Skeletal muscle tissue (tissue), 3 donors: ENCODE measurements at regions not wholly inside any gene's neighbourhood (a gene's known extent, or its start where the extent isn't known, plus 50 kb on each side); places are given as distances from the start of the nearest gene placed in this dataset.

Experiments
- H3K27ac ChIP-seq: one replicate; pipeline ENCODE4 v1.7.0; 2013; ENCODE audit warnings: mild to moderate bottlenecking, low read depth, low read length, inconsistent platforms
- H3K27me3 ChIP-seq, 3 donors: one replicate each; pipeline ENCODE4 v1.7.0; 2013; ENCODE audit warnings: low read length in 3 of 3; ENCODE audit not compliant: control insufficient read depth in 3 of 3, insufficient read depth in 3 of 3
- H3K36me3 ChIP-seq, 3 donors: one replicate each; pipeline ENCODE4 v1.7.0; 2013; ENCODE audit warnings: low read length in 3 of 3; ENCODE audit not compliant: control insufficient read depth in 3 of 3, insufficient read depth in 3 of 3
- H3K4me1 ChIP-seq, 3 donors: one replicate each; pipeline ENCODE4 v1.7.0; 2013; ENCODE audit warnings: low read length in 3 of 3, mild to moderate bottlenecking in 3 of 3; ENCODE audit not compliant: control insufficient read depth in 3 of 3, insufficient read depth in 3 of 3
- H3K4me3 ChIP-seq, 3 donors: one replicate each; pipeline ENCODE4 v1.7.0; 2013; ENCODE audit warnings: low read length in 3 of 3
- H3K9ac ChIP-seq, 3 donors: one replicate each; pipeline ENCODE4 v1.7.0; 2013; ENCODE audit warnings: low read length in 3 of 3, mild to moderate bottlenecking in 3 of 3, moderate library complexity in 2 of 3, low read depth in 1 of 3
- H3K9me3 ChIP-seq, 3 donors: one replicate each; pipeline ENCODE4 v1.7.0; 2013; ENCODE audit warnings: low read length in 3 of 3; ENCODE audit not compliant: control insufficient read depth in 3 of 3
- donor health status: Osteomylitis.

GRCh38 chr3:10747341-10747740 is 68.7 kb upstream of the SLC6A11 start:
- Histone ChIP-seq H3K4me3 (no peak overlapping the region), H3K9ac (no peak overlapping the region), H3K27ac (no peak overlapping the region), H3K27me3 (peaks cover 19 to 34% (median 20%) of the 10 kb centered on the region in 3 donors), H3K36me3 (no peaks in the 10 kb centered on the region), H3K4me1 (no peaks in the 10 kb centered on the region), H3K9me3 (no peaks in the 10 kb centered on the region)

DNA sequence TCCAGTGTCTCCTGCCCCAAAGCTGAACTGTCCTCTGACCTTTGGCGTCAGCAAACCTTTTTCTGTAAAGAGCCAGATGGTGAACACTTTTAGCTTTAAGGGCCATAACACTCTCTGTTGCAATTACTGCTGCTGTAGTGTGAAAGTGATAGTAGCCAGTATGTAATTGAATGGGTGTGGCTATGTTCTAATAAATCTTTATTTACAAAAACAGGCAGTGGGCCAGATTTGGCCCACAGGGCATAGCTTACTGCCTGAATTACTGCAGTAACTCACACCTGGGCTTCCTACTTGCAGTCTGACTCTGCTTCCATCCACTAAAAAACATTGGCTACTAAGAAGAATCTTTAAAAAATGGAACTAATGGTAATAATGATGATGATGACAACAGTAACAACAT is 68.0 kb upstream of the SLC6A11 start:
- peaks cover 17 to 34% (median 20%) of the 10 kb centered on the region in 3 donors for H3K27me3 ChIP-seq
- H3K9me3 ChIP-seq, result no peaks in the 10 kb centered on the region
- H3K36me3 ChIP-seq, result no peaks in the 10 kb centered on the region
- no peak overlapping the region for H3K4me3 ChIP-seq
- no peak overlapping the region for H3K9ac ChIP-seq
- H3K27ac ChIP-seq, result no peak overlapping the region
- H3K4me1 ChIP-seq, result no peaks in the 10 kb centered on the region

DNA sequence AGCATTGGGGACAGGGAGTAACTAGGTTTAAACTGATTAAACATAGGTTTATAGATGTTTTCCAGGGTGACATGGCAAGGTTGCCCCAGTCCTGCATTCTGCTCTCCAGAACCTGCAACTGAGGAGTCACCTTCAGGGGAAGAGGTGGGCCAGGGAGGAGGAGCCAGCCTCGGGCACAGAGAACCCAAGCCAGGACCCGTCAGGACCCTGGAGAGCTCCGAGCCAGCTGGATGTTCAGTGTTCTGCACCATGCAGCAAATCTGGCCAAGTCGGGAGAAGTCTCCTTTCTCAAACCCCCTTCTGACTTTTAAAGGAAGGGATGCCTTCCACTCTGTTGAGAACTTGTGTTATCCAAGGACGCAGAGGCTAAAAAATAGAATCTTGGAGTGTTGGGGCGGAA is 62.1 kb upstream of the SLC6A11 start:
- Histone ChIP-seq H3K9me3 (no peaks in the 10 kb centered on the region), H3K4me3 (no peak overlapping the region), H3K9ac (no peak overlapping the region), H3K36me3 (no peaks in the 10 kb centered on the region), H3K27ac (no peak overlapping the region), H3K4me1 (no peaks in the 10 kb centered on the region), H3K27me3 (peaks cover 16 to 29% (median 27%) of the 10 kb centered on the region in 3 donors)

GRCh38 chr3:10756546-10756945 is 59.5 kb upstream of the SLC6A11 start:
- no peak overlapping the region for H3K27ac ChIP-seq
- H3K4me1 ChIP-seq, result no peaks in the 10 kb centered on the region
- peaks cover 15 to 33% (median 28%) of the 10 kb centered on the region in 3 donors for H3K27me3 ChIP-seq
- H3K9me3 ChIP-seq, result no peaks in the 10 kb centered on the region
- H3K4me3 ChIP-seq, result no peak overlapping the region
- H3K9ac ChIP-seq, result no peak overlapping the region
- no peaks in the 10 kb centered on the region for H3K36me3 ChIP-seq

GRCh38 chr3:10757021-10757820 is 58.8 kb upstream of the SLC6A11 start:
- Histone ChIP-seq H3K36me3 (no peaks in the 10 kb centered on the region), H3K4me1 (no peaks in the 10 kb centered on the region), H3K4me3 (no peak overlapping the region), H3K27me3 (peaks cover 17 to 39% (median 28%) of the 10 kb centered on the region in 3 donors), H3K9ac (no peak overlapping the region), H3K27ac (no peak overlapping the region), H3K9me3 (no peaks in the 10 kb centered on the region)

DNA sequence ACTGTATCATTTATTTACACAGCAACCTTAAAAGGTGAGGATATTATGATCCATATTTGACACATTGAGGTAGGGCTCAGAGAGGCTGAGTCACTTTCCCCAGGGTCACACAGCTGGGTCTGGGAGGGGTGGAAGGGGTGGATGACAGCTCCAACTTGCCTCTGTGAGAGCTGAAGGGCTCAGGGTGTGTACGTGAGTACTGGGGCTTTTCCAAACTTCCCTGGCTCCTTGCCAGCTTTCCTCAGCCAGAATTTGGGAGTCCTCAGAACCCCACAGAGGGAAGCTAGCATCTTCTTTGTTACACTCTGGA is 58.3 kb upstream of the SLC6A11 start:
- H3K4me3 ChIP-seq, result no peak overlapping the region
- H3K27ac ChIP-seq, result no peak overlapping the region
- no peaks in the 10 kb centered on the region for H3K4me1 ChIP-seq
- H3K9ac ChIP-seq, result no peak overlapping the region
- peaks cover 18 to 39% (median 25%) of the 10 kb centered on the region in 3 donors for H3K27me3 ChIP-seq
- H3K36me3 ChIP-seq, result no peaks in the 10 kb centered on the region
- H3K9me3 ChIP-seq, result no peaks in the 10 kb centered on the region

GRCh38 chr3:10758304-10759037 is 57.6 kb upstream of the SLC6A11 start:
- Histone ChIP-seq H3K27ac (no peak overlapping the region), H3K4me1 (no peaks in the 10 kb centered on the region), H3K9ac (no peak overlapping the region), H3K4me3 (no peak overlapping the region), H3K9me3 (no peaks in the 10 kb centered on the region), H3K36me3 (no peaks in the 10 kb centered on the region), H3K27me3 (peaks cover 24 to 39% (median 27%) of the 10 kb centered on the region in 3 donors)

DNA sequence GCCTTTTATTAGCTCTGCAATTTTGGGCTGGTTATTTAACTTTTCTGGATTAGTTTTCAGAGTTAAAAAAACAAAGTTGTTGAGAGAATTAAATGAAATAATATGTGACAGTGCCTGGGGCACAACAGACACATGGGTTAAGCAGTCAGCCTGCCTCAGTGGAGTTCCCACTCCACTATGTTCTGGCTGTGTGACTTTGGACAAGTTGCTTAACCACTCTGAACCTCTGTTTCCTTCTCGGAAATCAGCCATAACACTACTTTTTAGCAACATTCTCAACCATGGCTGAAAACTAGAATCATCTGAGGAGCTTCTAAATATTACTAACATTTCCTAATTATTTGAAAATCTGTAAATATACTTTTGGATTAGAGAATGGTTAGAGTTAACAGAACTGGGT is 56.5 kb upstream of the SLC6A11 start:
- Histone ChIP-seq H3K4me1 (no peaks in the 10 kb centered on the region), H3K36me3 (no peaks in the 10 kb centered on the region), H3K9me3 (no peaks in the 10 kb centered on the region), H3K27me3 (peaks cover 31 to 47% (median 35%) of the 10 kb centered on the region in 3 donors), H3K9ac (no peak overlapping the region), H3K27ac (no peak overlapping the region), H3K4me3 (no peak overlapping the region)

- no peak overlapping the region for H3K9ac ChIP-seq
- H3K36me3 ChIP-seq, result no peaks in the 10 kb centered on the region
- H3K27me3 ChIP-seq, result peaks cover 35 to 46% (median 39%) of the 10 kb centered on the region in 3 donors
- H3K4me3 ChIP-seq, result no peak overlapping the region
- H3K27ac ChIP-seq, result no peak overlapping the region
- no peaks in the 10 kb centered on the region for H3K4me1 ChIP-seq
- no peaks in the 10 kb centered on the region for H3K9me3 ChIP-seq
These were observed 55.8 kb upstream of the SLC6A11 start for GRCh38 chr3:10760199-10760598.

DNA sequence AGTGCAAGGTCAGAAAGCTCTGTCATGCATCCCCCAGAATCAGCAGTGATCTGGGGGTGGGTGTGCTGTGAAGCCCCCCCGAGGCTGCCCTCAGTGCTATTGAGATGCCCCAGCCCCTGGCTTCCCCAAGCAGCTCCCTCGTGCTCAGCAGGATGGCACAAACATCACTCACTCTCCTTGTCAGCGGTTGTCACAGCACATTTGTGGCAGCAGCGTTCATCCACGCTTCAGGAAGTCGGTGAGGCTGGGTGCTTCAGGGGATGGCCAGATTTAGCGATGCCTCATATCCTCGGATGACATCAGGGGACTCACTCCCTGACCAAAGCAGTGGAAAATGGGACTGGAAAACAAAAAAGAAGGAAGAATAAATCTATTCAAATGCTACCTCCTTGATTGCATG is 54.4 kb upstream of the SLC6A11 start:
- no peaks in the 10 kb centered on the region for H3K4me1 ChIP-seq
- no peaks in the 10 kb centered on the region for H3K9me3 ChIP-seq
- H3K27me3 ChIP-seq, result peaks cover 35 to 48% (median 47%) of the 10 kb centered on the region in 3 donors
- no peak overlapping the region for H3K9ac ChIP-seq
- no peak overlapping the region for H3K4me3 ChIP-seq
- no peak overlapping the region for H3K27ac ChIP-seq
- no peaks in the 10 kb centered on the region for H3K36me3 ChIP-seq
